GM19351 (cell line): ENCODE measurements at regions not wholly inside any gene's neighbourhood (a gene's known extent, or its start where the extent isn't known, plus 50 kb on each side); places are given as distances from the start of the nearest gene placed in this dataset.

Experiments used
- ATAC-seq: cut with Tn5 transposase; IDR thresholded peaks from one replicate; pipeline ENCODE4 v1.9.1; 2021; ENCODE audit warnings: mild to moderate bottlenecking, moderate library complexity; ENCODE audit not compliant: unreplicated experiment

DNA sequence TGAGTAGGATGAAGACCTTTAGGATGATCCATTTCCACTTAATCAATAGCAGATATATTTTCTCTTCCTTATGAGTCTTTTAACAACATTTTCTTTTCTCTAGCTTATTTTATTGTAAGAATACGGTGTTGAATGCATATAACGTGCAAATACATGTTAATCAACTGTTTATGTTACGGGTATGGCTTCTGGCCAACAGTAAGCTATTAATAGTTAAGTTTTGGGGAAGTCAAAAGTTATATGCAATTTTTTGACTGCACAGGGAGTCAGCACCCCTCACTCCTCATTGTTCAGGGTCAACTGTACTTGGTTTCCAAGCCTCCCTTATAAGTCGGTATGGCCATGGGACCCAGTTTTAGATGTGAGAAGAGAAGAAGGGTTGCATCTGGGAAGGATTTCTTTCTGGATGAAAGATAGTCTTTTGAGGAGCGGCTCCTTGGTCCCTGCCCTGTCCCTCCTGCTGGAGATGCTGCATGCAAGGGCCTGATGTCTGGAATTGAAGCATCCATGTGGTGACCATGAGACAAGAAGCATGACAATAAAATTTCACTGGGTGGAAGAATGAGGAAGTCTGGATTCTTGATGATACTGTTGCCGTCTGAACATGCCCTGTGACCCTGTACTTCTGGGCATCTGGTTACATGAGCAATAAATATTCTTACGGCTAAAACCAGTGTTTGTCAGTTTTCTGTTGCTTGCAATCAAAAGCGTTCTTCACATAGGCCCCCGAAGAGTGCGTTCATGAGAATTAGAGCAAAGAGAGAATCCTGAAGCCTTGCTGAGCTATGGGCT is 194.7 kb upstream of the PMEPA1 start:
- ATAC-seq, result no peak

DNA sequence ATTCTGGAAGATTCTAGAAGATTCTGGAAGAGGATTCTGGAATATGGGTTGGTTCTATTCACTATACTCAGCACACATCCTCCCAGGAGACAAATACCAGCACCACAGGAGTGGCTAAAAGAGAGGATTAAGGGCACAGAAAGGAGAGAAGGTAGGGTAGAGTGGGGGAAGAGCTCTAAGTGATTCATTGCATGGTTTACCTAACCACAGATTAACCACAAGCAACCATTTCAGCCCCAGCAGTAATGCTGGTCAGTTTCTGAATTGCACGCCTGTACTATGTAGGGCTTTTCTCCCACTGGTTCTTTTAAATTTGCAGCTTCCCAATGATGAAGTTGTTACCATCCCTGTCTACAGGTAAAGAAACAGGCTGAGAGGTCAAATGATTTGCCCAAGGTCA is 192.7 kb upstream of the PMEPA1 start:
- peak; percentile 97 for ATAC-seq

DNA sequence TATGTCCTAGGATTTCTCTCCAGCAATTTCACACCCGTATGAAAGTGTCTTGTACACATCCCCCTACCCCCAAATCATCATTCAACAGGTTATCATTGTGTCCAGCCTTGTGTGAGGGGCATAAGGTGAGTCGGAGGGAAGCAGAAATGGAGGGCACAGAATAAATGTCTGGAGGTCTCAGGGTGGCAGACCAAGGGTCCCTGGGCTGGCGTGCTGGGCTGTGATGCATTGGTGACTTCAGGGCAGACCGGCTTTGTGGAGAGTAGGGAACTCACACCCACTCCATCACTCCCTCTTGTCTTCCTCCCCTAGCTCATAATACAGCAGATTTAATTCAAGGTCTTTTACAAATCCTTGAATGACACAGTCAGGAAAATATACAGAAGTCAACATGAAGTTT is 191.7 kb upstream of the PMEPA1 start:
- no peak for ATAC-seq

DNA sequence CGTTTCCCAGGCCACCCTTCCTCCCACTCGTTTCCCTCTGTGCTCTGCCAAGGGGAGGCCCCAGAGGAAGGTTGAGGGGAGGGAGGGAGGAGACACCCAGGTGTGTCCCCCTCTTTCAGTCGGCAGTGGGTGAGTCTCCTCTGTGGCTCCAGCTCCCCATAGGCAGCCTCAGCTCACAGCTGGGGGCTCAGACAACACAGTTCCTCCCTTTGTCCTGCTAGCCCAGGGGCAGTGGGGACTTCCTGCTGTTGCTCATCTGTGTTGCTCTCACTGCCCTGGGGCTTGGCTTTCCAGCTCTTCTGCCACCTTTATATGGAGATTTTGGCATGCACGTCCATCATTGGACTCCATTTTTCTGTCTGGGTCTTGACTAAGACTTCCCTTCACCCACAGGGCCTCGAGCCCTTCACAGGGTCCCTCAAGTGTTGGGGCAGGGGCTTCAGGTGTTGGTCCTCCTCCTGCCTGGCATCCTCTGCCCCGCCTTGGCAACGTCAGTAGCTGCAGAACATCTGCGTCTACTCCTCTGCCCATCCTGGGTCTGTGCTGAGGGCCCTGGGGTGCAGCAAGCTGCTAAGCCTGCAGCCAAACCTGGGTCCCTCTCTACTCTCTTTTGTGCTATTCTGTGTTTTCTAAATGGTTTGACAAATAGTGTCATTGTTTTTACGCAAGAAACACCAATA is 190.6 kb upstream of the PMEPA1 start:
- no peak for ATAC-seq

DNA sequence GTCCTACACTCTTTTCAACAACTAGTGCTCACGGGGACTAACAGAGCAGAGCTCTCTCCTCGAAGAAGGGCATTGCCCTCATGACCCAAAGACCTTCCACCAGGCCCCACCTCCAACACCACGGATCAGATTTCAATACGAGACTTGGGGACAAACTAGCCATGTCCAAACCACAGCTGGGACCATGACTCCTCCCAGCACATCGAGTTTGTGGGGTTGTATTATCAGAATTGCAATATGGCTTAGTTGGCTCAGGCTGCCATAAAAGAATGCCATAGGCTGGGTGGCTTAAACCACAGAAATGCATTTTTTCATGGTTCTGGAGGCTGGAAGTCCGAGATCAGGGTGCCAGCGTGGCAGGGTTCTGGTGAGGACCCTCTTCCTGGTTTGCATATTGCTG is 189.7 kb upstream of the PMEPA1 start:
- no peak for ATAC-seq

DNA sequence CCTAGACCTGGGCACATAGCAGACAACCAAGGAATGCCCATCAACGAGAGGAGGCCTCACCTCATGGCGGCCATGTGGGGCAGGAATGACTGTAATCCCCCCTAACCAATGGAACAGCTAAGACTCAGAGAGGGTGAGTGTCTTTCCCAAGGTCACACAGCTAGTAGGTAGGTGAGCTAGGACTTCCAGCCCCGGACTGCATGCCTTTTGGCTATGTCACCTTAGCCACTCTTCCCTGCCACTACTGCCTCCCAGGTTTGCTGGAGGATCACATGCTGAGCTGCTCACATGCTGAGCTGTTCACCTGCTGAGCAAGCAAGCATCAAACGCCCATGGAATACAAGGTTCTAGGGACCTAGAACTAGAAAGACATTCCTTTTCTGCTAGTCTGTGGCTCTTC is 188.5 kb upstream of the PMEPA1 start:
- ATAC-seq, result no peak

DNA sequence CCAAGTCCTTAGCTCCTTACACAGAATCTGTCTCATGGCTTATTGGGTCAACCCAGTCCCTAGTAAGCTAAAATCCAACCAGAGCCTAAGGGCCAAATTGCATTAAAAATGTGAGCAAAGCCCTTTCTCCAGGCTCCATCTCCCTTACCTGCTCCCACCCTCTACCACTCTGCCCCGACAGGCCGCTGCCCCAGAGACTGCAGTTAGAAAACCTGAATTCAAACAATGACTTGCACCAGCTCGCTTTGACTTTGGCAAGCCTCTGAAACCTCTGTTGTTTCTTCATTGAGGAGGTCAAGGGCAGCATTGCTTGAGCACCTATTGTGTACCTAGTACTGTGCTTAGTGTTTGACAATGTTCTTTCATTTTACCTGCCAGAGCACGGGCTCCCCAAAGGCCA is 188.1 kb upstream of the PMEPA1 start:
- no peak for ATAC-seq

DNA sequence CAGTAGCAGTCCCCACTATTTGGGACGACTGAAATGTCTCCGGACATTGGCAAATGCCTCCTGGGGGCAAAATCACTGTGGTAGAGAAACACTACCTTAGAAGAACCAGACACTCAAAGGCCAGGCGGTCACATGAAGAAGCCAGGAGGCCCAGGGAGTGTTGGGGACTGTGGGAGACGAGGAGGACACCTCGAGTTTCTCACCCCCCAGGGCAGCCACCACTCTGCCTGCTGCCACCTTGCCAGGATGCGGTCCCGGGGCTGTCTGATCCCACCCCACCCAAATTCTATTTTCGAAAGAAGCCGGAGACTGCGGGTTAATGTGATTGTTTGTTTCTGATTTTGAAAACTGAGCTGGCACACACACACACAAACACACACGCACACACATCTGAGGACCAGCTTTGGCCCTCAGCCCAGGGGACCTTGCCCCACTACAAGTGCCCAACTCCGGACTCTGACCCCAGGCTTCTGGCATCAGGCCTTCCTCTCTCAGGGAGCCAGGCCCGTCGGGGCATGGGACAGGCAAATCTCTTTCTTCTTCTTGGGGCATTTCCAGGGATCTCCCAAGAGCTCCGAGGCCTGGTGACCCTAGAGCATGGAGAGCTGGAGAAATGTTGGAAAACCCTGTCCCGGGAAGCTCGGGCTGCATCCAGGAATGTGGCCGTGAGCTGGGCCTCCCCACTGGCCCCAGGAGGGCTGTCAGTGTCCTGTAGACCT is 187.5 kb upstream of the PMEPA1 start:
- no peak for ATAC-seq

DNA sequence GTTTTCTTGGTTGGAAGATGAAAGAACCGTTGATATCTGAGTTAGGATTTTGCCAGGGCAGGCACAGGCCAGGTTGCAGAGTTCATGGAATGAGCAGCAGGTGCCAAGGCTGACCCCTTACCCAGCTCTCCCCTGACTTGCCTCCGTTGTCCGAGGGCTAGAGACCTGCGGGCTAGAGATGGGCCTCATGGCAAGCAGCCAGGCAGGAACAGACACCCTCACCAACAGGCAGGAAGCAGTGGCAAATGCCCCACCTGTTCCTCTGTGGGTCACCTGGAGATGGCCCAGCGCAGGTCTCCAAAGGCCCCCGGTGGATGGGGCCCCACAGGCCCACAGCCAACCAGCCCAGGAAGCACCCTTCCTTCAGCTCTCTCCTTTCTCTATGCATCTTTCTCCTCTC is 186.7 kb upstream of the PMEPA1 start:
- no peak for ATAC-seq

DNA sequence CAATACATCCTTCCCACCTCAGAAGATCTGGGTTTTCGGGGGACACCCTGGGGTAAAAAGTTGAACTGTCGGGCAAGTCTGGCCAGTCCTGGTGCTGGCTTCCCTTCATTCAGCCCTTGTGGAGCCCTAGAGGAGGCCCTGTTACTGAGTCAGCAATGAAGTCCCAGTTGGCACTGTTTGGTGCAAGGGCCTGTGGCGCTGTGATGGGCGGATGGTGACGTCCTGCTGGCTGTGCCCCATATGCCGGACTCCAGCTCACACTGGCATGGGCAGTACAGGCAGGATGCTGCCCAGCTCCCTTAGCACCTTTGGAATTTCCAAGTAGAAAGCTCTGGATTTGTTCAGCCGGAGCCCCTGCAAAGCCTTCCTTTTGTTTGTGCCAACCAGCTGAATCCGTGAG is 186.2 kb upstream of the PMEPA1 start:
- ATAC-seq, result no peak

DNA sequence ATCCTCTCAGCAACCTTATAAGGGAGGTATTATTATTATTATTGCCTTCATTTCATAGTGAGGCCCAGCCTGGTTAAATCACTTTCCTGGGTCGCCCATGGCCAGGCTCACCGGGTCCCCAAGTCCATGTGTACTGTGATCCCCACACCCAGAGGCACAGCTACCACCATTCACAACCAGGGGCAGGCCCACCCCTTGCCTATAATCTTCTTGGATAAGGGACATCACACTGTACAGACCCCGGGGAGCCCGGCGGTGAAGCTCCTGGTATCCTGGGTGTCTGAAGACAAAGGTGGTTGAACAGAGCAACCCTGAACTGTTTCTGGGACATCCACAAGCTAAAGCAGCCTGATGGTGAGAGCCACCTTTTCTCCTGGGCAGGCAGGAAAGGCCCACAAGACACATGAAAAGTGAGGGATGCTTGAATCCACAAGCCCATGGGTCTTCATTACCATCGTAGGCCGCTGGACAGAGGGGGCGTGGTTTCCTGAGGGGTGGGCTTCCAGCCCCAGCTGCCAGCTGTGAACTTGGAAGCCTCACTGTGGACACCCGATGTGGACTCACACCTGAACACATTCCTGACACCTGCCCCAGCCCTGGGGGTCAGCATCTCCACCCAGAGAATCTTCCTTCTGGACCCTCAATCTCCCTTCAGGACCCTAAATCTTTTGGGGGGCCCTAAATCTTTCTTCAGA is 185.5 kb upstream of the PMEPA1 start:
- ATAC-seq, result no peak

DNA sequence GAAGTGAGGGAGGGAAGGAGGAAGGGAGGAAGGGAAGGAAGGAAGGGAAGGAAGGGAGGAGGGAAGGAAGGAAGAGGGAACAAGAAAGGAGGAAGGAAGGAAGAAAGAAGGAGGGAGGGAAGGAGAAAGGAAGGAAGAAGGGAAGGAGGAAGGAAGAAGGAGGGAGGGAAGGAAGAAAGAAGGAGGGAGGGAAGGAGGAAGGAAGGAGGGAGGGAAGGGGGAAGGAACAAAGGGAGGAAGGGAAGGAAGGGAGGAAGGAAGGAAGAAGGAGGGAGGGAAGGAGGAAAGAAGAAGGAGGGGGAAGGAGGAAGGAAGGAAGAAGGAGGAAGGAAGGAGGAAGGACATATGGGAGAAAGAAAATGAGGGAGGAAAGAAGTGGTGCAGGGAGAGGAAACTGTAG is 184.7 kb upstream of the PMEPA1 start:
- ATAC-seq, result no peak

DNA sequence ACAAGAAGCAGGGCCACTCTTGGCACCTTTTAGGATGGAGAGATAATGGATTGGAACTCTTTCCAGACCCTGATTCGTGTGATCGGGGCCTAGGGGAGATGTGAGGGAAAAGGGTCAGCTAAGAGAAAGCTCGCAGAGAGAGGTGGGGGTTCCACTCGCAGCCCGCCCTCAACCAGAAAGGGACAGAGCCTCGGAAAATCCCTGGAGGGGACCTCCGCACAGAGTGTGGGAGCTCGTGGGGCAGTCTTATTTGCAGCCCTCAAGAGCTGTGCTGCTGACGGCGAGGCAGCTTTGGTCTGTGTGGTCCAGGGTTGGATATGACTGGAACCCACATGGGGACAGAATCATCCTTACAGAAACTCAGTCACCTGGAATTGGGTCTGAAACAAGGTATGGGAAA is 184.3 kb upstream of the PMEPA1 start:
- ATAC-seq, result no peak

DNA sequence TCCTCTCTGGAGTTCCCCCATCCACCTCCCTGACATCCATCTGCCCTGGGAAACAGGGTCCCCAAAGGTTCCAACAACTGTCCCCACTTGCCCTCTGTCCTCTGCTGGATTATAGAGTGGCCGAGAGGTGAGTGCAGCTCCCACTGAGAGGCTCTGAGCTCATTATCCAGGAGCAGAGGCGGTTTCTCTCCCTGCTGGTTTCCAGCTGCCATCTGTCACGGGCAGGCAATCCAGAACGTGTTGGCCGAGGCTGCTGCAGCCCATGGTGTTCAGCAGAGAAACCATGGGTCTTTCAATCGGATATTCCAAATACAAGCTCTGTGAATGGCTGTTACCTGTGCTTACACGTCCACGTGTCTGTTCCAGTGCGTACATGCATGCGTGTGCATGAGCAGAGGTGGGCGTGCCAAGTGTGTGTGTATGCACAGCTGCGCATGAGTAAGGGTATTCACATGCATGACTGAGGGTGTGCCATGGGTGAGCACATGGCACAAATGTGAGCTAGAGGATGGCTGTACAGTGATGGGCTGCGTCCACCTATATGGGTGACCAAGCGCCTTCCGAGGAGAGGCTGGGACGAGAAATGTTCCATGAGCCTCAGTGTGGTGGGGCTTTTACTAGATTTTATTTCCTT is 183.7 kb upstream of the PMEPA1 start:
- ATAC-seq, result no peak

DNA sequence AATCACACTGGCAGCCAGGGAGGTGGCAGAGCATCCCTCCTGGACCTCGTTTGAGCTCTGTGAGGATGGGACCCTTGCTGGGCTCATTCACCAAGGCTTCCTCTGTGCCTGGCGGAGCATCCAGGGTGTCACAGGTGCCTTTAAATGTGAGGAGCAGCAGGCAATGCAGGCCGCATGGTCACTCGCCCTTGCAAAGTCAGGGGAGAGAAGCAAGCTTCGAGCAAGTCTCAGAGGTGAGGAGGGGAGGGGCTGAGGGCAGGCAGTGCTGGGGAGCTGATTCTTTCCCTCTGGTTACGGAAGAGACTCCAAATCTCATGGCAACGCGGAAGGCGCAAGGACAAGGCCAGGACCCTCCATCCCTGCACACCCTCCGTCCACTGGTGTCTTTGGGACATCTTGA is 182.7 kb upstream of the PMEPA1 start:
- ATAC-seq, result no peak

DNA sequence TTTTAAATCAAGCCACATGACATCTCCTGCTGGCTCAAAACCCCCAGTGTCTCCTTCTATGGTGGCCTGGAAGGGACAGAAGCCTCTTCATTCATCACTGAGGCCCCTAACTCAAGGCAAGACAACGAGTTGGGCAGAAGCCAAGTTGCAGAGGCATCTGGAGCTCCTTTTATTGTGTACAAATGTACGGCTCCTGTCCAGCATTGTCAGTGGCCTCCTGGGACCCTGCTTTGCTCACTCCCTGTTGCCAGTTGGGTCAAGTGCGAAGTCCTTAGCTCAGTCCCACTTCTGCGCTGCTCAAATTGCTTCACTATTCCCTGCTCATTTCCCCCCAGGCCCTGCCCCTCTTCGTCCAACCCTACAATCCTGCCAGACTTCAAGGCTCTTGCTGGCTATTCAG is 181.2 kb upstream of the PMEPA1 start:
- ATAC-seq, result no peak

DNA sequence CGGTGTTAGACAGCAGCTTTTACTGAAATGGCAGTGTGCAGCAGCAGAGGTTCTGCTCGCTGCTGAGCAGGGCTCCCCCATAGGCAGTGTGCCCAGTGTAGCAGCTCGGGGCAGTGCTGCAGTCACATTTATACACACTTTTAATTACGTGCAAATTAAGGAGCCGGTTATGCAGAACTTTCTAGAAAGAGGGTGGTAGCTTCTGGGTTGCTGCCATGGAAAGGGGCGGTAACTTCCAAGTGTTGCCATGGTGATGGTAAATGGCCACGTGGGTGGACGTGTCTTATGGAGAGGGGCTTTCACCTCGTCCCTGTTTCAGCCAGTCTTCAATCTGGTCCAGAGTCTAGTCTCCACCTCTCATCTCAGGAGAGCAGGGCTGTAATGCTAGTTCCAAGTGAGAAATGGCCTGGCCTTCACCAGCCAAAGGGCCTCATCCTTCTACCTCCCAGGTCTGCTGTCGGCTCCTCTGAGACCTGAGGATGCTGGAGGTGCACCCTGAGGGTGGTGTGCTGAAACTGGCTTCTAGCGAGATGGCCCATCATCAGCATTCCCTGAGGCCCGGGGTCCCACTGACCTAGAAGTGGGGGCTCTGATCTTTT is 180.5 kb upstream of the PMEPA1 start:
- no peak for ATAC-seq

DNA sequence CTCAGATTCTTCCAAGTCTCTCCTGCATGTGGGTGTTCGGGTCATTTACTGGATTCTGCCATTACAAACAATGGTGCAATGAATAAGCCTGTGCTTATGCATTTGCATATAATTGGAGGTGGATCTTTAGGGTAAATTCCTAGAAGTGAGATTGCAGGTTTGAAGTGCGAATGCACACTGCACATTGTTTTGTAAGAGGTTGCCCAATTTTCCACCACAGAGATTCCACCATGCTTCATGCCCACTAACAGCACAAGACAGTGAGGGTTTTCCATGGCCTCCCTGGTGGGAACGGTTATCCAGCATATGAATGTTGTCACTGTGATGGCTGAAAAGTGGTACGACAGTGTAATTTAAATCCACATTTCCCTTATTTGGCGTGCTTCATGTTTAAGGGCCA is 178.8 kb upstream of the PMEPA1 start:
- no peak for ATAC-seq

DNA sequence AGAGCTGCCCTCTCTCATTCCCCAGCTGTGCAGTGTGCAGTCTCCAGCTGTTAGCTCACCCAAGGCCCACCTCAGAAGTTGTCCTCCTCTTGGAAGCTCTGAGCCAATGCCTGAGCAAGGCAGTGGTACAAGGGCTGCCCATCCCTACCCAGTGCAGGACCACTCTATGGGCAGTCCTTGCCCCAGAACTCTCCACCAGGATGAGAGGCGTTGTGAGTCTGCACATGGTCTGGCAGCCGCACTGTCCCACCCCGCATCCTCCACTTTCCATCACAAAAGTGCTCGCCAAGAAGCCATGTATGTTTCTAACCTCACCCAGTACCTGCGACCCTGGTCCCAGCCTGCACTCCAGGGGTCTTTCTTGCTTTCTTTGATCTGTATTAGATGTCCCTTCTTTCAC is 175.1 kb upstream of the PMEPA1 start:
- ATAC-seq, result no peak

DNA sequence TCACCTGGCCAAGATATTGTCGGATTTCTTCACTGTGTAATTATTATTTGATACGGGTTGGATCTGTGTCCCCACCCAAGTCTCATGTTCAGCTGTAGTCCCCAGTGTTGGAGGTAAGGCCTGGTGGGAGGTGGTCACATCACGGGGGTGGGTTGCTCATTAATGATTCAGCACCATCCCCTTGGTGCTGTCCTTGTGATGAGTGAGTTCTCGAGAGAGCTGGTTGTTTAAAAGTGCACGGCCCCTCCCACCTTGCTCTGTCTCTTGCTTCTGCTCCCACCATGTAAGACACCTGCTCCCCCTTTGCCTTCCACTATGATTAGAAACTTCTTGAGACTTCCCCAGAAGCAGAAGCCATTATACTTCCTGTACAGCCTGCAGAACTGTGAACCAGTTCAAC is 173.9 kb upstream of the PMEPA1 start:
- ATAC-seq, result no peak

DNA sequence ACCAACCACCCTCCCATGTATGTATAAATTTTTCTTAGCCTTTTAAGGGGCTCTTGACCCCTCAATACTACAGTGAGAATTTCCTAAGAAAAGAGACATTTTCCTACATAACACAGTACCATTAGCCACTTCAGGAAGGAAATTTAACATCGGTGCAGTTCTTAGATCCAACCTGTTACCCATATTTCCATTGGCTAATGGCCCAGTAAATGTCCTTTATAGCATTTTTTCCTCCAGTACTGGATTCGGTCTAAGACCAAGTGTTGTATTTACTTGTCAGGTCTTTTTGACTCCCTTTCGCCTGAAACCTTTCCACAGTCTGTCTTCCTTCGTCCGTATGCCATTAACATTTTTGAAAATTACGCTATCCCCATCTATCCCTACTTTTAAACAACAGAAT is 173.4 kb upstream of the PMEPA1 start:
- no peak for ATAC-seq
